ENCODE measurements at regions not wholly inside any gene's neighbourhood (a gene's known extent, or its start where the extent isn't known, plus 50 kb on each side); places are given as distances from the start of the nearest gene placed in this dataset.

DNA sequence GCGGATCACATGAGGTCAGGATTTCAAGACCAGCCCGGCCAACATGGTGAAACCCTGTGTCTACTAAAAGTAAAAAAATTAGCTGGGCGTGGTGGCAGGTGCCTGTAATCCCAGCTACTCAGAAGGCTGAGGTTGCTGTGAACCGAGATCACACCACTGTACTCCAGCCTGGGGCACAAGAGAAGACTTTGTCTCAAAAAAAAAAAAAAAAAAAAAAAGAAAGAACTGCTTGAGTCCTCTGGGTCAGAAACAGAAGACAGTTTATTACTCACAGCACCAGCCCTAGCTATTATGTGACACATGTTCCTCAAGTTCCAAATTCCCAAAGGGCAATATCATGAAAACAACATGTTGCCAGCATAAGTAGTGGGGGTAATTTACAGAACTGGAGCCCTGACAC lies 1014.1 kb upstream of the RAG2 start:
- intact Hi-C loops (cut with micrococcal nuclease; ENCODE audit: unreplicated experiment) (no loop called here), in situ Hi-C loops (cut with MboI) (no loop called here)
- Histone ChIP-seq H3K9ac (ENCODE audit: control insufficient read depth, insufficient read depth, low read length) (no peak overlapping the region), H3K9me3 (replicated peaks; ENCODE audit: control insufficient read depth, insufficient read depth, low read length) (no peaks in the 10 kb centered on the region), H3K4me3 (no peak overlapping the region), H3K27ac (ENCODE audit: control insufficient read depth, insufficient read depth) (no peak overlapping the region), H3K4me2 (ENCODE audit: control insufficient read depth, insufficient read depth) (no peak overlapping the region), H3K79me2 (ENCODE audit: control insufficient read depth, insufficient read depth, low read length) (no peaks in the 10 kb centered on the region), H2AFZ (ENCODE audit: control insufficient read depth, low read depth, low read length) (no peak overlapping the region), H4K20me1 (ENCODE audit: control insufficient read depth, insufficient read depth) (no peaks in the 10 kb centered on the region), H3K27me3 (replicated peaks in 1 of 2; ENCODE audit: control insufficient read depth in 2 of 2, insufficient read depth in 2 of 2, low read length in 1 of 2) (no peaks in the 10 kb centered on the region), H3K4me1 (ENCODE audit: control insufficient read depth, insufficient read depth, low read length) (no peaks in the 10 kb centered on the region), H3K36me3 (ENCODE audit: control insufficient read depth in 2 of 2, insufficient read depth in 2 of 2, low read length in 1 of 2) (no peaks in the 10 kb centered on the region)
- ChIA-PET POLR2A (no interaction called here), CTCF (no interaction called here), SMC1A (ENCODE audit: uncharacterized antibody, unreplicated experiment) (interaction anchor here (1.2 kb wide), 1 partner anchor 19 kb away, joined by 3 read pairs; no protein-coding TSS in a partner anchor), RAD21 (ENCODE audit: unreplicated experiment) (no interaction called here)
- TF ChIP-seq PAX8 (IDR thresholded peaks at IDR 0.05) (no peak), TARDBP (IDR thresholded peaks at IDR 0.05; ENCODE audit: borderline replicate concordance) (no peak), NRF1 (conservative IDR thresholded peaks at IDR 0.05; ENCODE audit: low read depth, low read length) (no peak)
- TF ChIP-seq, protein P1, sequence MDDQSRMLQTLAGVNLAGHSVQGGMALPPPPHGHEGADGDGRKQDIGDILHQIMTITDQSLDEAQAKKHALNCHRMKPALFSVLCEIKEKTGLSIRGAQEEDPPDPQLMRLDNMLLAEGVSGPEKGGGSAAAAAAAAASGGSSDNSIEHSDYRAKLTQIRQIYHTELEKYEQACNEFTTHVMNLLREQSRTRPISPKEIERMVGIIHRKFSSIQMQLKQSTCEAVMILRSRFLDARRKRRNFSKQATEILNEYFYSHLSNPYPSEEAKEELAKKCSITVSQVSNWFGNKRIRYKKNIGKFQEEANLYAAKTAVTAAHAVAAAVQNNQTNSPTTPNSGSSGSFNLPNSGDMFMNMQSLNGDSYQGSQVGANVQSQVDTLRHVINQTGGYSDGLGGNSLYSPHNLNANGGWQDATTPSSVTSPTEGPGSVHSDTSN (IDR thresholded peaks at IDR 0.05; ENCODE audit: insufficient replicate concordance, low read depth, low read length), result no peak
- TF ChIP-seq, protein P2, sequence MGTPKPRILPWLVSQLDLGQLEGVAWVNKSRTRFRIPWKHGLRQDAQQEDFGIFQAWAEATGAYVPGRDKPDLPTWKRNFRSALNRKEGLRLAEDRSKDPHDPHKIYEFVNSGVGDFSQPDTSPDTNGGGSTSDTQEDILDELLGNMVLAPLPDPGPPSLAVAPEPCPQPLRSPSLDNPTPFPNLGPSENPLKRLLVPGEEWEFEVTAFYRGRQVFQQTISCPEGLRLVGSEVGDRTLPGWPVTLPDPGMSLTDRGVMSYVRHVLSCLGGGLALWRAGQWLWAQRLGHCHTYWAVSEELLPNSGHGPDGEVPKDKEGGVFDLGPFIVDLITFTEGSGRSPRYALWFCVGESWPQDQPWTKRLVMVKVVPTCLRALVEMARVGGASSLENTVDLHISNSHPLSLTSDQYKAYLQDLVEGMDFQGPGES (IDR thresholded peaks at IDR 0.05), result no peak
- TF ChIP-seq, protein P3, sequence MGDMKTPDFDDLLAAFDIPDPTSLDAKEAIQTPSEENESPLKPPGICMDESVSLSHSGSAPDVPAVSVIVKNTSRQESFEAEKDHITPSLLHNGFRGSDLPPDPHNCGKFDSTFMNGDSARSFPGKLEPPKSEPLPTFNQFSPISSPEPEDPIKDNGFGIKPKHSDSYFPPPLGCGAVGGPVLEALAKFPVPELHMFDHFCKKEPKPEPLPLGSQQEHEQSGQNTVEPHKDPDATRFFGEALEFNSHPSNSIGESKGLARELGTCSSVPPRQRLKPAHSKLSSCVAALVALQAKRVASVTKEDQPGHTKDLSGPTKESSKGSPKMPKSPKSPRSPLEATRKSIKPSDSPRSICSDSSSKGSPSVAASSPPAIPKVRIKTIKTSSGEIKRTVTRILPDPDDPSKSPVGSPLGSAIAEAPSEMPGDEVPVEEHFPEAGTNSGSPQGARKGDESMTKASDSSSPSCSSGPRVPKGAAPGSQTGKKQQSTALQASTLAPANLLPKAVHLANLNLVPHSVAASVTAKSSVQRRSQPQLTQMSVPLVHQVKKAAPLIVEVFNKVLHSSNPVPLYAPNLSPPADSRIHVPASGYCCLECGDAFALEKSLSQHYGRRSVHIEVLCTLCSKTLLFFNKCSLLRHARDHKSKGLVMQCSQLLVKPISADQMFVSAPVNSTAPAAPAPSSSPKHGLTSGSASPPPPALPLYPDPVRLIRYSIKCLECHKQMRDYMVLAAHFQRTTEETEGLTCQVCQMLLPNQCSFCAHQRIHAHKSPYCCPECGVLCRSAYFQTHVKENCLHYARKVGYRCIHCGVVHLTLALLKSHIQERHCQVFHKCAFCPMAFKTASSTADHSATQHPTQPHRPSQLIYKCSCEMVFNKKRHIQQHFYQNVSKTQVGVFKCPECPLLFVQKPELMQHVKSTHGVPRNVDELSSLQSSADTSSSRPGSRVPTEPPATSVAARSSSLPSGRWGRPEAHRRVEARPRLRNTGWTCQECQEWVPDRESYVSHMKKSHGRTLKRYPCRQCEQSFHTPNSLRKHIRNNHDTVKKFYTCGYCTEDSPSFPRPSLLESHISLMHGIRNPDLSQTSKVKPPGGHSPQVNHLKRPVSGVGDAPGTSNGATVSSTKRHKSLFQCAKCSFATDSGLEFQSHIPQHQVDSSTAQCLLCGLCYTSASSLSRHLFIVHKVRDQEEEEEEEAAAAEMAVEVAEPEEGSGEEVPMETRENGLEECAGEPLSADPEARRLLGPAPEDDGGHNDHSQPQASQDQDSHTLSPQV (IDR thresholded peaks at IDR 0.05), result no peak
- TF ChIP-seq, protein P4, sequence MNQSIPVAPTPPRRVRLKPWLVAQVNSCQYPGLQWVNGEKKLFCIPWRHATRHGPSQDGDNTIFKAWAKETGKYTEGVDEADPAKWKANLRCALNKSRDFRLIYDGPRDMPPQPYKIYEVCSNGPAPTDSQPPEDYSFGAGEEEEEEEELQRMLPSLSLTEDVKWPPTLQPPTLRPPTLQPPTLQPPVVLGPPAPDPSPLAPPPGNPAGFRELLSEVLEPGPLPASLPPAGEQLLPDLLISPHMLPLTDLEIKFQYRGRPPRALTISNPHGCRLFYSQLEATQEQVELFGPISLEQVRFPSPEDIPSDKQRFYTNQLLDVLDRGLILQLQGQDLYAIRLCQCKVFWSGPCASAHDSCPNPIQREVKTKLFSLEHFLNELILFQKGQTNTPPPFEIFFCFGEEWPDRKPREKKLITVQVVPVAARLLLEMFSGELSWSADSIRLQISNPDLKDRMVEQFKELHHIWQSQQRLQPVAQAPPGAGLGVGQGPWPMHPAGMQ (IDR thresholded peaks at IDR 0.05; ENCODE audit: borderline replicate concordance), result no peak
- no TSS peak for BruUV-seq (replicated peaks)
- no peak for FAIRE-seq
- no peak for DNase-seq (ENCODE audit: low read depth, low spot score)
- WGBS (ENCODE audit: insufficient coverage, insufficient replicate concordance, low lambda C conversion rate, missing lambda C conversion rate), result 3% methylated on average over 4 of the region's 4 CpGs
- no peak for ATAC-seq

Data from GM12878 (cell line).